ENCODE measurements at regions not wholly inside any gene's neighbourhood (a gene's known extent, or its start where the extent isn't known, plus 50 kb on each side); places are given as distances from the start of the nearest gene placed in this dataset.

GRCh38 chr13:55714120-55714519 is 1426.6 kb upstream of the PRR20A start:
- DNase-seq (ENCODE audit: extremely low spot score) = no peak
- POLR2A ChIA-PET = no interaction called here
- CTCF ChIA-PET = no interaction called here
- no peak for TF ChIP-seq CTCF (IDR thresholded peaks at IDR 0.05; ENCODE audit: control extremely low read depth, extremely low read depth, low read depth, missing control alignments)

- ChIA-PET POLR2A (no interaction called here), CTCF (interaction anchor here (1.1 kb wide), 1 partner anchor 14 kb away, joined by 4 read pairs; no protein-coding TSS in a partner anchor)
- no peak for TF ChIP-seq CTCF (IDR thresholded peaks at IDR 0.05; ENCODE audit: control extremely low read depth, extremely low read depth, low read depth, missing control alignments)
- DNase-seq (ENCODE audit: extremely low spot score) = no peak
Observed at GRCh38 chr13:55727683-55728082, 1413.0 kb upstream of the PRR20A start.

GRCh38 chr13:55728247-55728646 is 1412.5 kb upstream of the PRR20A start:
- no peak for TF ChIP-seq CTCF (IDR thresholded peaks at IDR 0.05; ENCODE audit: control extremely low read depth, extremely low read depth, low read depth, missing control alignments)

GRCh38 chr13:55745828-55746227 is 1394.9 kb upstream of the PRR20A start:
- CTCF ChIA-PET = no interaction called here
- DNase-seq (ENCODE audit: extremely low spot score) = no peak
- no peak for TF ChIP-seq CTCF (IDR thresholded peaks at IDR 0.05; ENCODE audit: control extremely low read depth, extremely low read depth, low read depth, missing control alignments)
- POLR2A ChIA-PET = no interaction called here

More at GRCh38 chr13:55728247-55728646, 1412.5 kb upstream of the PRR20A start:
- DNase-seq (ENCODE audit: extremely low spot score) = no peak
- POLR2A ChIA-PET = no interaction called here
- CTCF ChIA-PET = no interaction called here

GRCh38 chr13:55761986-55762385 is 1378.7 kb upstream of the PRR20A start:
- POLR2A ChIA-PET = no interaction called here
- no peak for DNase-seq (ENCODE audit: extremely low spot score)
- no peak for TF ChIP-seq CTCF (IDR thresholded peaks at IDR 0.05; ENCODE audit: control extremely low read depth, extremely low read depth, low read depth, missing control alignments)
- CTCF ChIA-PET = no interaction called here

- no peak for TF ChIP-seq CTCF (IDR thresholded peaks at IDR 0.05; ENCODE audit: control extremely low read depth, extremely low read depth, low read depth, missing control alignments)
- ChIA-PET POLR2A (no interaction called here), CTCF (no interaction called here)
- DNase-seq (ENCODE audit: extremely low spot score) = no peak
Observed at GRCh38 chr13:55777612-55778011, 1363.1 kb upstream of the PRR20A start.

- CTCF ChIA-PET = interaction anchor here (0.6 kb wide), 1 partner anchor 149 kb away, joined by 3 read pairs; no protein-coding TSS in a partner anchor
- DNase-seq (ENCODE audit: extremely low spot score) = no peak
- TF ChIP-seq CTCF (IDR thresholded peaks at IDR 0.05; ENCODE audit: control extremely low read depth, extremely low read depth, low read depth, missing control alignments) = no peak
- POLR2A ChIA-PET = no interaction called here
Observed at GRCh38 chr13:55783841-55784240, 1356.9 kb upstream of the PRR20A start.
